ENCODE measurements at regions not wholly inside any gene's neighbourhood (a gene's known extent, or its start where the extent isn't known, plus 50 kb on each side); places are given as distances from the start of the nearest gene placed in this dataset.

- no peak for DNase-seq (ENCODE audit: low read depth, low spot score)
- H3K4me2 ChIP-seq (ENCODE audit: control insufficient read depth, extremely low read depth, insufficient read depth, low read depth, low read length), result no peak overlapping the region
- no peaks in the 10 kb centered on the region for H3K36me3 ChIP-seq (ENCODE audit: control insufficient read depth in 2 of 2, extremely low read depth in 1 of 2, insufficient read depth in 2 of 2, low read length in 2 of 2)
- H3K27ac ChIP-seq (ENCODE audit: control insufficient read depth, insufficient read depth, low read length), result no peak overlapping the region
- H3K9me3 ChIP-seq (ENCODE audit: control insufficient read depth, low read depth, low read length), result no peaks in the 10 kb centered on the region
- no peaks in the 10 kb centered on the region for H4K20me1 ChIP-seq (ENCODE audit: control insufficient read depth, extremely low read depth, insufficient read depth, low read length)
- no peak overlapping the region for H3K9ac ChIP-seq (ENCODE audit: control insufficient read depth, extremely low read depth, insufficient read depth, low read length)
- dilution Hi-C loops (cut with MboI; ENCODE audit: extremely low pct_ligation_motif_present, low sequenced_read_pairs), result no loop called here
- no peaks in the 10 kb centered on the region for H3K79me2 ChIP-seq (ENCODE audit: control insufficient read depth, insufficient read depth, low read length)
- no peak overlapping the region for H3K4me3 ChIP-seq (ENCODE audit: control insufficient read depth in 2 of 3, extremely low read depth in 1 of 3, insufficient read depth in 2 of 3, low read depth in 1 of 3, low read length in 3 of 3)
- no peak overlapping the region for H2AFZ ChIP-seq (ENCODE audit: control insufficient read depth, low read length)
- no peaks in the 10 kb centered on the region for H3K27me3 ChIP-seq (ENCODE audit: control insufficient read depth, extremely low read depth, insufficient read depth, low read length)
- no peaks in the 10 kb centered on the region for H3K9me1 ChIP-seq (ENCODE audit: control insufficient read depth, extremely low read depth, insufficient read depth, low read length)
- no peak for TF ChIP-seq EZH2 (IDR thresholded peaks at IDR 0.05; ENCODE audit: low read length)
- TF ChIP-seq CTCF (optimal IDR thresholded peaks at IDR 0.05 in 1 of 3, IDR thresholded peaks at IDR 0.05 in 1 of 3, conservative IDR thresholded peaks at IDR 0.05 in 1 of 3; ENCODE audit: extremely low read depth in 1 of 3, insufficient read depth in 2 of 3, low read length in 3 of 3), result no peak
- no peak for FAIRE-seq
- no peaks in the 10 kb centered on the region for H3K4me1 ChIP-seq (ENCODE audit: control insufficient read depth, extremely low read depth, insufficient read depth, low read length)
Observed at GRCh38 chr3:174424656-174425055, 434.5 kb upstream of the NAALADL2 start.

GRCh38 chr3:174425422-174425821, 433.7 kb upstream of the NAALADL2 start:
- H3K27me3 ChIP-seq (ENCODE audit: control insufficient read depth, extremely low read depth, insufficient read depth, low read length), result no peaks in the 10 kb centered on the region
- no peak for FAIRE-seq
- dilution Hi-C loops (cut with MboI; ENCODE audit: extremely low pct_ligation_motif_present, low sequenced_read_pairs), result no loop called here
- H3K9me3 ChIP-seq (ENCODE audit: control insufficient read depth, low read depth, low read length), result no peaks in the 10 kb centered on the region
- H2AFZ ChIP-seq (ENCODE audit: control insufficient read depth, low read length), result no peak overlapping the region
- TF ChIP-seq CTCF (optimal IDR thresholded peaks at IDR 0.05 in 1 of 3, IDR thresholded peaks at IDR 0.05 in 1 of 3, conservative IDR thresholded peaks at IDR 0.05 in 1 of 3; ENCODE audit: extremely low read depth in 1 of 3, insufficient read depth in 2 of 3, low read length in 3 of 3), result no peak
- no peak for TF ChIP-seq EZH2 (IDR thresholded peaks at IDR 0.05; ENCODE audit: low read length)
- no peak for DNase-seq (ENCODE audit: low read depth, low spot score)
- H3K9me1 ChIP-seq (ENCODE audit: control insufficient read depth, extremely low read depth, insufficient read depth, low read length), result no peaks in the 10 kb centered on the region
- no peaks in the 10 kb centered on the region for H3K4me1 ChIP-seq (ENCODE audit: control insufficient read depth, extremely low read depth, insufficient read depth, low read length)
- no peaks in the 10 kb centered on the region for H4K20me1 ChIP-seq (ENCODE audit: control insufficient read depth, extremely low read depth, insufficient read depth, low read length)
- no peak overlapping the region for H3K27ac ChIP-seq (ENCODE audit: control insufficient read depth, insufficient read depth, low read length)
- no peaks in the 10 kb centered on the region for H3K79me2 ChIP-seq (ENCODE audit: control insufficient read depth, insufficient read depth, low read length)
- no peak overlapping the region for H3K9ac ChIP-seq (ENCODE audit: control insufficient read depth, extremely low read depth, insufficient read depth, low read length)
- H3K4me2 ChIP-seq (ENCODE audit: control insufficient read depth, extremely low read depth, insufficient read depth, low read depth, low read length), result no peak overlapping the region
- no peak overlapping the region for H3K4me3 ChIP-seq (ENCODE audit: control insufficient read depth in 2 of 3, extremely low read depth in 1 of 3, insufficient read depth in 2 of 3, low read depth in 1 of 3, low read length in 3 of 3)
- H3K36me3 ChIP-seq (ENCODE audit: control insufficient read depth in 2 of 2, extremely low read depth in 1 of 2, insufficient read depth in 2 of 2, low read length in 2 of 2), result no peaks in the 10 kb centered on the region

Data from keratinocyte (primary cell).